GM13977 (cell line): ENCODE measurements at regions not wholly inside any gene's neighbourhood (a gene's known extent, or its start where the extent isn't known, plus 50 kb on each side); places are given as distances from the start of the nearest gene placed in this dataset.

Source experiments
- DNase-seq: peaks from one replicate; pipeline ENCODE4 v3.0.0; 2012; ENCODE audit warnings: low spot score
- CTCF ChIP-seq: IDR thresholded peaks from 2 replicates; pipeline ENCODE4 v1.5.1; 2012; ENCODE audit warnings: mild to moderate bottlenecking, control low read depth; ENCODE audit not compliant: insufficient read depth; ENCODE audit errors: extremely low read depth, missing control alignments
- in situ Hi-C: fragments of 300-500 bp; cut with MboI; formaldehyde crosslinking; loops from one replicate; pipeline ENCODE4 v1.12.0; 2022; ENCODE audit warnings: low sequenced_read_pairs, low pct_unique_long_range_greater_than_20kb, mixed read lengths, inconsistent platforms; ENCODE audit not compliant: unreplicated experiment

DNA sequence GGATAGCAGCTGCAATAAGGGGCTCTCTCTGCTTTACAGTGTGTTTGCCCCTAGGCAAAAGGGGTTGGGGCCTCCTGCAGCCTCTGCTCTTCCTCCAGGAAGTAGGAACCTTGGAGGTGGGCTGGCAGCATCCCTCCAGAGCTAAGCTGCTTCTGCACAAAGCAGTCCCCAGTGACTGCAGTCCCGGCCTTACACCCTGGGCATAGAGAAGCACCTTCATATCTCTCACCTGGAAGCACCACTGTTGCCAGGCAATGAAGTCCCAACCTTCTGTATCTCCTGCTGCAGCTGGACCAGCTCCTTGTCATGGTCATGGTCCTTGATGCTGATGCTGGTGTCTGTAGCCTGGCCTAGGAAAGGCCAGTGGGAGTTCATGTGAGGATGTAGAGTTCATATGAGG is 171.1 kb upstream of the TET2 start:
- TF ChIP-seq CTCF, result no peak
- in situ Hi-C loops, result no loop called here
- DNase-seq, result no peak

DNA sequence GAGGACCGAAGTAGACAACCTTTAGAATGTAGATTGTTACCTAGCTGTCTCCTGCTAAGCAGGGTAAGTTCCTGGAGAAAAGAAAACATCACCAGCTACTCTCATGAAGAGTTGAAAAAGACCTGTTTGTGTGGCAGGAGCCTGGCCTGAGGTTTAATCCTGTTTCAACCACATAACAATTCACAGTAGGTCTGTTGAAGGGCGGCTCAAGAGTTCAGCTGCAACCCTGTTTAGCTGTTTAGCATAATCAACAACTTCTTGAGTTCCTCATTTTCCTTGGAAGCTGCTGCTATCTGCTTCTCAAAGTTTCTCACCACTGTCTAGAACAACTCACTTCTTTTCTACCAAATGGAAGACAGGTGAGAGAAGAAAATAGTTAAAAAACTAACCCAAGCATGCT is 170.4 kb upstream of the TET2 start:
- DNase-seq, result no peak
- in situ Hi-C loops, result no loop called here
- no peak for TF ChIP-seq CTCF

DNA sequence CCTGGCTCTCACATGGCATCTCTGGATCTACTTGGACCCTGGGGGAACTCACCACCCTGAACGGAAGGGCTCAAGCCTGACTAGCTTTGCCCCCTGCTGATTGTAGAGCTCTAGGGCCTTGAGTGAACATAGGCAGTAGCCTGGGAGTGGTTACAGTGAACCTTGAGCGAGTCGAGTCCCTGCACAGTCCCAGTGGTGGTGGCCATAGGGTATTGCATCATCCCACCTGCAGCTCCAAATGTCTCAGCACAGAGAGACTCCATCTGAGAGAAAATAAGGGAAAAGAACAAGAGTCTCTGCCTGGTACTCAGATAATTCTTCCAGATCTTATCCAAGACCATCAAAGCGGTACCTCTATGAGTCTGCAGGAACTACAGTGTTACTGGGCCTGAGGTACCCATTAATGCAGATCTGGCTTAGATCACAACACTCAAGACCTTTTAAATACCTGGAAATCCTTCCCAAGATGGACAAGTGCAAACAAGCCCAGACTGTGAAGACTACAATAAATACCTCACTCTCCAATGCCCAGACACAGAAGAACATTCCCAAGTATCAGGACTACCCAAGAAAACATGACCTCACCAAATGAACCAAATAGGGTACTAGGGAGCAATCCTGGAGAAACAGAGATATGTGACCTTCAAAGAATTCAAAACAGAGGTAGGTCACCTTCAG is 167.5 kb upstream of the TET2 start:
- in situ Hi-C loops, result no loop called here
- TF ChIP-seq CTCF, result no peak
- no peak for DNase-seq

GRCh38 chr4:104983615-104984179 is 163.0 kb upstream of the TET2 start:
- no peak for DNase-seq
- in situ Hi-C loops, result no loop called here
- no peak for TF ChIP-seq CTCF

- in situ Hi-C loops, result no loop called here
- no peak for TF ChIP-seq CTCF
- DNase-seq, result no peak
Measured at GRCh38 chr4:104986306-104986705, 160.4 kb upstream of the TET2 start.

DNA sequence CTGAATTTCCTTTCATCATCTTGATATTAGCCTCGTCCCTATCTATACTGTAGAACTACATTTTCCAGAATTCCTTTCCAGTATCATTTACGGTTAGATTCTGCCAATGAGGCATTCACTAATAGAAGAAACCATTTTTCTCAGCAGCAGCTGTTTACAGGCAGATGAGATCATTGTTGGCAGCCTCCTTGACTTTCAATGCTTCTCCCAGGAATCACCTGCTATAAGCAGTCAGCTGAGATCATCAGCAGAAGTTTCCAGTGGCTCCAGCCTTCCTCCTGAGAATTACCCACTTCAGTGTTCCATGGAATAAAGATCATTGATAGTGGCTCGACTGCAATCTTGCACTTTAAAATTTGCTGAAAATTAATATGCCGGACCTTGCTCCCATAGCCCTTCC is 157.3 kb upstream of the TET2 start:
- in situ Hi-C loops, result no loop called here
- no peak for TF ChIP-seq CTCF
- DNase-seq, result no peak
